ENCODE measurements at regions not wholly inside any gene's neighbourhood (a gene's known extent, or its start where the extent isn't known, plus 50 kb on each side); places are given as distances from the start of the nearest gene placed in this dataset.

DNA sequence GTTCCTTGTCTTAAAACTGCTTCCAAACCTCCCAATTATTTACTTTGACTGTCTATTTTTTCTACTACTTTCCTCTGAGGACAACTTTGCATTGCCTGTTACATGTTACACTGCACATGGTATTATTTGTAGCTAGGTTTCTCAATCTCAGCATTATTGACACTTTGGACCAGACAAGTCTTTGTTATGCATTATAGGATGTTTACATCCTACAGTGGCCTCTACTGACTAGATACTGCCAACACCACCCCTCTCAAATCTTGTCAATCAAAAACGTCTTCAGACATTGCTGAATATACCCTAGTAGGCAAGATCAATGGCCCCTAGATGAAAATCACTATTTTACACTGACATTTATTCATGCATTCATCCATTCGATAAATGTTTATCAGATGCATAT, 129.6 kb upstream of the DNAJC10 start:
- no peak for ATAC-seq
- in situ Hi-C loops (cut with HindIII; ENCODE audit: low pct_unique_long_range_greater_than_20kb, low sequenced_read_pairs) (no loop called here), intact Hi-C loops (cut with micrococcal nuclease; ENCODE audit: unreplicated experiment) (no loop called here)
- no peaks in the 10 kb centered on the region for H3K4me1 ChIP-seq (ENCODE audit: control insufficient read depth, insufficient read depth, low read length)
- no peaks in the 10 kb centered on the region for H3K36me3 ChIP-seq (ENCODE audit: control insufficient read depth, insufficient read depth, low read length)
- CTCF ChIA-PET, result interaction anchor here (0.6 kb wide), 1 partner anchor 385 kb away, joined by 7 read pairs; no protein-coding TSS in a partner anchor
- TF ChIP-seq, protein P1, sequence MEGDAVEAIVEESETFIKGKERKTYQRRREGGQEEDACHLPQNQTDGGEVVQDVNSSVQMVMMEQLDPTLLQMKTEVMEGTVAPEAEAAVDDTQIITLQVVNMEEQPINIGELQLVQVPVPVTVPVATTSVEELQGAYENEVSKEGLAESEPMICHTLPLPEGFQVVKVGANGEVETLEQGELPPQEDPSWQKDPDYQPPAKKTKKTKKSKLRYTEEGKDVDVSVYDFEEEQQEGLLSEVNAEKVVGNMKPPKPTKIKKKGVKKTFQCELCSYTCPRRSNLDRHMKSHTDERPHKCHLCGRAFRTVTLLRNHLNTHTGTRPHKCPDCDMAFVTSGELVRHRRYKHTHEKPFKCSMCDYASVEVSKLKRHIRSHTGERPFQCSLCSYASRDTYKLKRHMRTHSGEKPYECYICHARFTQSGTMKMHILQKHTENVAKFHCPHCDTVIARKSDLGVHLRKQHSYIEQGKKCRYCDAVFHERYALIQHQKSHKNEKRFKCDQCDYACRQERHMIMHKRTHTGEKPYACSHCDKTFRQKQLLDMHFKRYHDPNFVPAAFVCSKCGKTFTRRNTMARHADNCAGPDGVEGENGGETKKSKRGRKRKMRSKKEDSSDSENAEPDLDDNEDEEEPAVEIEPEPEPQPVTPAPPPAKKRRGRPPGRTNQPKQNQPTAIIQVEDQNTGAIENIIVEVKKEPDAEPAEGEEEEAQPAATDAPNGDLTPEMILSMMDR (IDR thresholded peaks at IDR 0.05), result no peak; the same call in 1 of the 2 replicates
- TF ChIP-seq TCF7L2 (IDR thresholded peaks at IDR 0.05; ENCODE audit: low read depth, low read length) (no peak), POLR2AphosphoS5 (IDR thresholded peaks at IDR 0.05; ENCODE audit: low read depth, low read length) (no peak), SIN3A (IDR thresholded peaks at IDR 0.05; ENCODE audit: borderline replicate concordance, insufficient read depth, low read depth, low read length) (no peak)
- TF ChIP-seq, protein P2, sequence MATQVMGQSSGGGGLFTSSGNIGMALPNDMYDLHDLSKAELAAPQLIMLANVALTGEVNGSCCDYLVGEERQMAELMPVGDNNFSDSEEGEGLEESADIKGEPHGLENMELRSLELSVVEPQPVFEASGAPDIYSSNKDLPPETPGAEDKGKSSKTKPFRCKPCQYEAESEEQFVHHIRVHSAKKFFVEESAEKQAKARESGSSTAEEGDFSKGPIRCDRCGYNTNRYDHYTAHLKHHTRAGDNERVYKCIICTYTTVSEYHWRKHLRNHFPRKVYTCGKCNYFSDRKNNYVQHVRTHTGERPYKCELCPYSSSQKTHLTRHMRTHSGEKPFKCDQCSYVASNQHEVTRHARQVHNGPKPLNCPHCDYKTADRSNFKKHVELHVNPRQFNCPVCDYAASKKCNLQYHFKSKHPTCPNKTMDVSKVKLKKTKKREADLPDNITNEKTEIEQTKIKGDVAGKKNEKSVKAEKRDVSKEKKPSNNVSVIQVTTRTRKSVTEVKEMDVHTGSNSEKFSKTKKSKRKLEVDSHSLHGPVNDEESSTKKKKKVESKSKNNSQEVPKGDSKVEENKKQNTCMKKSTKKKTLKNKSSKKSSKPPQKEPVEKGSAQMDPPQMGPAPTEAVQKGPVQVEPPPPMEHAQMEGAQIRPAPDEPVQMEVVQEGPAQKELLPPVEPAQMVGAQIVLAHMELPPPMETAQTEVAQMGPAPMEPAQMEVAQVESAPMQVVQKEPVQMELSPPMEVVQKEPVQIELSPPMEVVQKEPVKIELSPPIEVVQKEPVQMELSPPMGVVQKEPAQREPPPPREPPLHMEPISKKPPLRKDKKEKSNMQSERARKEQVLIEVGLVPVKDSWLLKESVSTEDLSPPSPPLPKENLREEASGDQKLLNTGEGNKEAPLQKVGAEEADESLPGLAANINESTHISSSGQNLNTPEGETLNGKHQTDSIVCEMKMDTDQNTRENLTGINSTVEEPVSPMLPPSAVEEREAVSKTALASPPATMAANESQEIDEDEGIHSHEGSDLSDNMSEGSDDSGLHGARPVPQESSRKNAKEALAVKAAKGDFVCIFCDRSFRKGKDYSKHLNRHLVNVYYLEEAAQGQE (IDR thresholded peaks at IDR 0.05; ENCODE audit: insufficient read depth in 1 of 2, low read depth in 2 of 2, low read length in 1 of 2), result no peak
- BruUV-seq (replicated peaks), result no TSS peak
- H3K4me3 ChIP-seq (ENCODE audit: low read depth in 2 of 2, low read length in 2 of 2), result no peak overlapping the region
- no peaks in the 10 kb centered on the region for H3K9me3 ChIP-seq (ENCODE audit: control insufficient read depth, insufficient read depth, low read depth, low read length)
- H3K27me3 ChIP-seq (ENCODE audit: control insufficient read depth, insufficient read depth, low read length), result no peaks in the 10 kb centered on the region
- no peak for DNase-seq (ENCODE audit: low read depth, low spot score)
- POLR2A ChIA-PET, result no interaction called here
- H3K27ac ChIP-seq (ENCODE audit: low read length), result no peak overlapping the region

DNA sequence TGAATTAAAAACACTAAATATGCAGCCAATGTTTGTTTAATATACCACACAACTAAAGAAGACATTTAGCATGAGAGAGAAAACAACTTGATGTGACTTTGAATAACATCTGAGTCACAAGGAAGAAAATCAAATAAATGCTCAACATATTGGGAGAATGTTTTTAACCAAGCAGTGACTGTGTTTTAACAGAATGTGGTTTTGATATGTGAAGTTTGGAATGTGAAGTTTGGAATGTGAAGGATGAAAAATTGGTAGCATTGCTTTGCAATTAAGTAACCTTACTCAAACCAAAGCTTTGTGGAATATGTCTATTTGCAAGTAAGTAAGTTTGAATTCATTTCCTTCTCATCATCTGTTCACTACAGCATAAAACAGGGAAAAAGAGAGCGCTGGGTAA, 128.2 kb upstream of the DNAJC10 start:
- ATAC-seq (no peak), DNase-seq (ENCODE audit: low read depth, low spot score) (no peak)
- CTCF ChIA-PET, result no interaction called here

More for the DNA sequence above, 128.2 kb upstream of the DNAJC10 start:
- H3K36me3 ChIP-seq (ENCODE audit: control insufficient read depth, insufficient read depth, low read length), result no peaks in the 10 kb centered on the region
- H3K4me1 ChIP-seq (ENCODE audit: control insufficient read depth, insufficient read depth, low read length), result no peaks in the 10 kb centered on the region
- POLR2A ChIA-PET, result no interaction called here
- H3K4me3 ChIP-seq (ENCODE audit: low read depth in 2 of 2, low read length in 2 of 2), result no peak overlapping the region
- intact Hi-C loops (cut with micrococcal nuclease; ENCODE audit: unreplicated experiment) (no loop called here), in situ Hi-C loops (cut with HindIII; ENCODE audit: low pct_unique_long_range_greater_than_20kb, low sequenced_read_pairs) (no loop called here)
- BruUV-seq (replicated peaks), result no TSS peak
- H3K9me3 ChIP-seq (ENCODE audit: control insufficient read depth, insufficient read depth, low read depth, low read length), result no peaks in the 10 kb centered on the region
- TF ChIP-seq, protein P1 (IDR thresholded peaks at IDR 0.05), result no peak
- TF ChIP-seq TCF7L2 (IDR thresholded peaks at IDR 0.05; ENCODE audit: low read depth, low read length) (no peak), SIN3A (IDR thresholded peaks at IDR 0.05; ENCODE audit: borderline replicate concordance, insufficient read depth, low read depth, low read length) (no peak), POLR2AphosphoS5 (IDR thresholded peaks at IDR 0.05; ENCODE audit: low read depth, low read length) (no peak)
- TF ChIP-seq, protein P2 (IDR thresholded peaks at IDR 0.05; ENCODE audit: insufficient read depth in 1 of 2, low read depth in 2 of 2, low read length in 1 of 2), result no peak
- no peaks in the 10 kb centered on the region for H3K27me3 ChIP-seq (ENCODE audit: control insufficient read depth, insufficient read depth, low read length)
- H3K27ac ChIP-seq (ENCODE audit: low read length), result no peak overlapping the region

All from Panc1 (cell line).